Ovary (tissue), 7 donors: ENCODE measurements at regions not wholly inside any gene's neighbourhood (a gene's known extent, or its start where the extent isn't known, plus 50 kb on each side); places are given as distances from the start of the nearest gene placed in this dataset.
"Not testable (repeated sequence)": the region's sequence is repeated elsewhere in the genome, so short reads cannot be mapped to it uniquely, and the experiment has no call there.

Experiments used
- DNase-seq, 5 donors: peaks; one replicate each; pipeline ENCODE4 v3.0.0-alpha.2; 2019 to 2020
- H3K27ac ChIP-seq, 2 donors: fragments of 200-600 bp; one replicate each; pipeline versions ENCODE4 v1.5.1 to v1.8.0; 2019 to 2022
- H3K27me3 ChIP-seq: fragments of 200-600 bp; one replicate; pipeline ENCODE4 v1.8.0; 2022
- H3K36me3 ChIP-seq: fragments of 200-600 bp; sonication (generic); one replicate; pipeline ENCODE4 v1.5.1; 2019
- H3K4me1 ChIP-seq: one replicate; pipeline ENCODE4 v1.8.1; 2013; ENCODE audit warnings: mild to moderate bottlenecking, moderate library complexity; ENCODE audit not compliant: insufficient read depth
- H3K4me3 ChIP-seq: fragments of 200-600 bp; sonication (generic); one replicate; pipeline ENCODE4 v1.5.1; 2017
- H3K9me3 ChIP-seq, 2 donors: fragments of 200-600 bp in 1 of 2; sonication (generic) in 1 of 2; one replicate each; pipeline versions ENCODE4 v1.5.1 to v1.8.1; 2013 to 2019; ENCODE audit warnings: mild to moderate bottlenecking in 1 of 2, moderate library complexity in 1 of 2
- EP300 ChIP-seq: sonication (generic); formaldehyde crosslinking; IDR thresholded peaks from one replicate; pipeline ENCODE4 v1.6.1; 2017; ENCODE audit warnings: antibody characterized with exemption
- POLR2A ChIP-seq: fragments of 450-650 bp; IDR thresholded peaks from one replicate; pipeline ENCODE4 v1.6.1; 2017; ENCODE audit warnings: antibody characterized with exemption, mild to moderate bottlenecking, moderate library complexity
- WGBS, 3 donors: extraction: QIAGEN DNeasy Blood & Tissue Kit in 1 of 3; methylation state at CpG; one replicate each; pipeline versions ENCODE4 v1.1.5 to v1.1.7; 2013 to 2017; 5-methylcytosine and 5-hydroxymethylcytosine counted together
- intact Hi-C, 4 donors: fragments of 100-400 bp; cut with DNase I; formaldehyde crosslinking; loops; one replicate each; pipeline versions ENCODE4 v1.11.0 to v1.15.1; 2022 to 2023
- TF ChIP-seq, protein P1 (sequence below), 3 donors: fragments of 450-650 bp in 2 of 3; fragments of 200-600 bp in 1 of 3; IDR thresholded peaks; one replicate each; pipeline versions ENCODE4 v1.5.1 to v1.8.0; 2016 to 2022; ENCODE audit warnings: antibody characterized with exemption in 3 of 3, mild to moderate bottlenecking in 1 of 3
- donor health status: DM: no; HTN: no; CAD: no; lungs with moderate emphysema.
- donor health status: DM: no; HTN: no; CAD: no.
- donor health status: Bipolar disorder and iron deficiency.
- donor health status: DM: no; HTN: no; CAD: no.
- donor health status: DM: yes; HTN: yes; CAD: no.

DNA sequence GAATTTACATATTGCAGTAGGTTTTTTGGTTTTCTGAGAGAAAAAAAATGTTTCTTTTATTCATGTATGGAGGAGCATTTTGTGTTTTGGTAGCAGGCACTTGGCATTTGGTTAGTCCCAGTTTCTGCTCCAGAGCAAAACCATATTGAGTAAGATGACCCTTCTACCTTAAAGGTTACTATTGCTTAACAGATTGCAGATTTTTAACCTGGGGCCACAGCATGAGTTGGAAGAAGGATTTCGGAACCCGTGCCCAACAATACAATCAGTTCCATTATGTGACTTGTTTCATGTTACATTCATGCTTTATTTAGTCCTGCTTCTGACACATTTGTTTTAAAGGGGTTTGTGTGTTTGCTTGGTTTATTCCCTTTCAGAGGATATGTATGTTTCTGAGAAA is 496.3 kb downstream of the TFAP2B start:
- H3K27ac ChIP-seq: no peak overlapping the region
- 92 to 98% (median 92%) methylated on average over 2 of the region's 2 CpGs for WGBS, 3 donors
- no peaks in the 10 kb centered on the region for H3K4me1 ChIP-seq
- no peaks in the 10 kb centered on the region for H3K27me3 ChIP-seq
- TF ChIP-seq POLR2A (no peak), EP300 (no peak)
- no peaks in the 10 kb centered on the region for H3K36me3 ChIP-seq
- DNase-seq: no peak
- no peaks in the 10 kb centered on the region for H3K9me3 ChIP-seq
- intact Hi-C loops: no loop called here
- no peak overlapping the region for H3K4me3 ChIP-seq

DNA sequence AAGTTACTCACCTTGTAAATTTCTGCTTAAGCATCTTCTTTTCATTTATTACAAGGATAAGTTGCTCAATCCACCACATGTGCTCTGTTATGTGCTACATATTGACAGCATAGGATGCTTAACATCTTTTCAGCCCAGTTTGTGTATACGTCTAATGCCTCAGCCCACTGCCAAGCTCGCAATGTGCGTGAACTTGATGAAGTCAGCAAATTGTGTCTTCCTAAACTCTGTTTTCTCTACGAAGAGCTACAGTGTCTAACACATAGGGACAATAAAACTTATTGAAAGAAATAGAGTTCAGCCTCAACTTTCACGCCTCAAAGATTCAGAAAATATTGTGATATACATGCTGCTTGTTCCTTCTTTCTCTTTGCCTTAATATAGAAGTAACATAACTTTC is 500.0 kb downstream of the TFAP2B start:
- 47 to 65% (median 54%) methylated on average over 5 of the region's 5 CpGs for WGBS, 3 donors
- Histone ChIP-seq H3K36me3 (no peaks in the 10 kb centered on the region), H3K27ac (no peak overlapping the region), H3K27me3 (no peaks in the 10 kb centered on the region), H3K9me3 (no peaks in the 10 kb centered on the region), H3K4me3 (no peak overlapping the region), H3K4me1 (no peaks in the 10 kb centered on the region)
- intact Hi-C loops: no loop called here
- DNase-seq: no peak
- TF ChIP-seq EP300 (no peak), POLR2A (no peak)
- TF ChIP-seq, protein P1, sequence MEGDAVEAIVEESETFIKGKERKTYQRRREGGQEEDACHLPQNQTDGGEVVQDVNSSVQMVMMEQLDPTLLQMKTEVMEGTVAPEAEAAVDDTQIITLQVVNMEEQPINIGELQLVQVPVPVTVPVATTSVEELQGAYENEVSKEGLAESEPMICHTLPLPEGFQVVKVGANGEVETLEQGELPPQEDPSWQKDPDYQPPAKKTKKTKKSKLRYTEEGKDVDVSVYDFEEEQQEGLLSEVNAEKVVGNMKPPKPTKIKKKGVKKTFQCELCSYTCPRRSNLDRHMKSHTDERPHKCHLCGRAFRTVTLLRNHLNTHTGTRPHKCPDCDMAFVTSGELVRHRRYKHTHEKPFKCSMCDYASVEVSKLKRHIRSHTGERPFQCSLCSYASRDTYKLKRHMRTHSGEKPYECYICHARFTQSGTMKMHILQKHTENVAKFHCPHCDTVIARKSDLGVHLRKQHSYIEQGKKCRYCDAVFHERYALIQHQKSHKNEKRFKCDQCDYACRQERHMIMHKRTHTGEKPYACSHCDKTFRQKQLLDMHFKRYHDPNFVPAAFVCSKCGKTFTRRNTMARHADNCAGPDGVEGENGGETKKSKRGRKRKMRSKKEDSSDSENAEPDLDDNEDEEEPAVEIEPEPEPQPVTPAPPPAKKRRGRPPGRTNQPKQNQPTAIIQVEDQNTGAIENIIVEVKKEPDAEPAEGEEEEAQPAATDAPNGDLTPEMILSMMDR (IDR thresholded peaks at IDR 0.05): no peak

DNA sequence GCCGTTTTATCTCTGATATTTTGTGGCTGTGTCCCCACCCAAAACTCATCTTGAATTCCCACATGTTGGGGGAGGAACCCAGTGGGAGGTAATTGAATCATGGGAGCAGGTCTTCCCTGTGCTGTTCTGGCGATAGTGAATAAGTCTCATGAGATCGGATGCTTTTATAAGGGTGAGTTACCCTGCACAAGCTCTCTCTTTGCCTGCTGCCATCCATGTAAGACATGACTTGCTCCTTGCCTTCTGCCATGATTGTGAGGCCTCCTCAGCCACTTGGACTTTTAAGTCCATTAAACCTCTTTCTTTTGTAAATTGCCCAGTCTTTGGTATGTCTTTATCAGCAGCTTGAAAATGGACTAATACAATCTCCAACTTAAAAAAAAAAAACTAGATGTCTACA is 502.8 kb downstream of the TFAP2B start:
- H3K9me3 ChIP-seq, H3K4me1 ChIP-seq, H3K27me3 ChIP-seq, DNase-seq, H3K36me3 ChIP-seq, H3K27ac ChIP-seq, H3K4me3 ChIP-seq, intact Hi-C loops: not testable (repeated sequence)
- WGBS, 3 donors: 77 to 87% (median 80%) methylated on average over 3 of the region's 3 CpGs

DNA sequence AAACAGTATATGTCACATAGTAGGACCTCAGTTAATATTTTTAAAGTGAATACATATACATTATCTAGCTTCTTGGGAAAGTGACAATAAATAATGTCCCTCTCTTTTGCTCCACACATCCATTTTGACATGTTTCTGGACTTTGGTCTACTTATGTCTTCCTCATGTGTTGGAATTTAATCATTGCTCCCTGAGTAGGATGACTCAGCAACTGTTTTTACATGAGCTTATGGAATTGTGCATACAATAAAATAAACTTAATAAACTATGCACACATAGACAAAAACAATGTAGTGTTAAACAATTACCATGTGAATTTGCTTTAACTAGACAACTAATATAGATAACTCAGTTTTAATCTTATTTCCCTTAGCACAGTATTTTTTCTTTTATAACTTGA is 503.8 kb downstream of the TFAP2B start:
- intact Hi-C loops: no loop called here
- Histone ChIP-seq H3K27me3 (no peaks in the 10 kb centered on the region), H3K36me3 (no peaks in the 10 kb centered on the region), H3K4me3 (no peak overlapping the region), H3K9me3 (no peaks in the 10 kb centered on the region), H3K4me1 (no peaks in the 10 kb centered on the region), H3K27ac (no peak overlapping the region)
- DNase-seq: no peak
- TF ChIP-seq POLR2A (no peak), EP300 (no peak)
- TF ChIP-seq, protein P1 (IDR thresholded peaks at IDR 0.05): no peak

DNA sequence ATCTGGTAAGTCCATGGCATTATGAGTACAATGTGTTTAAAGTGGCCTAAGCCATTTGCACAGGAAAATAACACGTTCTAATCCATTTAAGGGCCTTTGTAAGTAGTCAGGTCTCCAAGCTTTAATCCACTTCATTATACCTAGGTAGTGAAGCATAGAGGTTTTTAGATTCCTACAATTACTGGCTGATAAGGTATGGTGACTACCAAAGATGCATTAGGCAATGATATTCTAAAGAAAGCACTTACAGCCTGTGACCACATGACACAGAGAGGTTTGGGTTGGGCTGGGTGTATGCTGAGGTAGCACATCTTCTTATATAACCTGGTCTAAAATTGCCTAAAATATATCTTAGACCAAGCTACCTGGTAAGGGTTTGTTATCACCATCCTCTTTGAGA is 504.4 kb downstream of the TFAP2B start:
- no peaks in the 10 kb centered on the region for H3K36me3 ChIP-seq
- TF ChIP-seq, protein P1 (IDR thresholded peaks at IDR 0.05): no peak
- no peak for TF ChIP-seq POLR2A
- no peak for TF ChIP-seq EP300
- H3K4me3 ChIP-seq: no peak overlapping the region
- intact Hi-C loops: loop anchor here in 1 of 4 donors (1.0 kb wide), 1 partner anchor 10 kb away; no protein-coding TSS in a partner anchor
- H3K4me1 ChIP-seq: no peaks in the 10 kb centered on the region
- 36 to 91% (median 69%) methylated on average over 1 of the region's 1 CpG for WGBS, 3 donors
- DNase-seq: no peak
- no peak overlapping the region for H3K27ac ChIP-seq
- H3K9me3 ChIP-seq: no peaks in the 10 kb centered on the region
- no peaks in the 10 kb centered on the region for H3K27me3 ChIP-seq

DNA sequence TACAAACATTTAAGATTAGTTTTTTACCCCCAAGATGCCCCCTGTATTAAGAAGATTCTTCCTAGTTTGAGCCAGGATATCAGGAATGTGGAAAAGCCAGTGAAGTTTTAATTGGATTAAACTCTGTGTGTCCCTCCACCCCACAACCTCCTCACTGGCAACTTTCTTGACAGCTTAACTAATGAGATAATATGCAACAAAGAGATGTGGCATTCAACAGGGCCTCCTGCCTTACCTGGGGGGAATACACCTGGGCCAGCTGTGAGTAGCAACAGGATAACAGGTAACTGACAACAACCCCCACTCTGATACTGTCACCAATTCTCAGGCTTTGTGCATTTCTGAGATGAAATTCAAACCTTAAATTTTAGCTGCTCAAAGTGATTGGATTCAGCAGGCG is 512.3 kb downstream of the TFAP2B start:
- no peaks in the 10 kb centered on the region for H3K4me1 ChIP-seq
- intact Hi-C loops: no loop called here
- no peak overlapping the region for H3K4me3 ChIP-seq
- H3K27ac ChIP-seq: no peak overlapping the region
- no peaks in the 10 kb centered on the region for H3K36me3 ChIP-seq
- H3K27me3 ChIP-seq: no peaks in the 10 kb centered on the region
- H3K9me3 ChIP-seq: no peaks in the 10 kb centered on the region
- no peak for DNase-seq
- 70 to 94% (median 75%) methylated on average over 1 of the region's 1 CpG for WGBS, 3 donors
- TF ChIP-seq EP300 (no peak), POLR2A (no peak)
- TF ChIP-seq, protein P1 (IDR thresholded peaks at IDR 0.05): no peak
